Neutrophil (primary cell): ENCODE measurements at regions not wholly inside any gene's neighbourhood (a gene's known extent, or its start where the extent isn't known, plus 50 kb on each side); places are given as distances from the start of the nearest gene placed in this dataset.

Experiments
- H3K27ac ChIP-seq: fragments of 200-600 bp; sonication (generic); 2 replicates; pipeline ENCODE4 v1.5.1; 2016; ENCODE audit warnings: mild to moderate bottlenecking, moderate library complexity
- H3K27me3 ChIP-seq: fragments of 200-600 bp; sonication (generic); 2 replicates; pipeline ENCODE4 v1.6.0; 2016; ENCODE audit warnings: mild to moderate bottlenecking
- H3K36me3 ChIP-seq: fragments of 200-600 bp; sonication (generic); 2 replicates; pipeline ENCODE4 v1.5.1; 2017
- H3K4me1 ChIP-seq, 2 experiments: fragments of 200-600 bp in 1 of 2; sonication (generic) in 1 of 2; 1 replicate in 1 of 2; 2 replicates in 1 of 2; pipeline versions ENCODE4 v1.5.1 to v1.6.1; 2013 to 2016; ENCODE audit warnings: low read depth in 1 of 2, low read length in 1 of 2, mild to moderate bottlenecking in 1 of 2, moderate library complexity in 1 of 2; ENCODE audit not compliant: control insufficient read depth in 1 of 2, insufficient read depth in 1 of 2
- H3K4me3 ChIP-seq, 2 experiments: fragments of 200-600 bp in 1 of 2; sonication (generic) in 1 of 2; 1 replicate in 1 of 2; 2 replicates in 1 of 2; pipeline ENCODE4 v1.5.1; 2013 to 2016; ENCODE audit warnings: low read depth in 1 of 2, low read length in 1 of 2, mild to moderate bottlenecking in 1 of 2, moderate library complexity in 1 of 2
- H3K9me3 ChIP-seq: fragments of 200-600 bp; sonication (generic); 2 replicates; pipeline ENCODE4 v1.5.1; 2016
- CTCF ChIP-seq: fragments of 200-600 bp; sonication (generic); IDR thresholded peaks from 2 replicates; pipeline ENCODE4 v1.5.1; 2016; ENCODE audit warnings: antibody characterized with exemption

GRCh38 chr2:2868085-2868484, 509.5 kb downstream of the EIPR1 start:
- no peaks in the 10 kb centered on the region for H3K9me3 ChIP-seq
- no peaks in the 10 kb centered on the region for H3K36me3 ChIP-seq
- no peak overlapping the region for H3K27ac ChIP-seq
- TF ChIP-seq CTCF: no peak
- H3K4me1 ChIP-seq: no peaks in the 10 kb centered on the region
- no peaks in the 10 kb centered on the region for H3K27me3 ChIP-seq
- H3K4me3 ChIP-seq: no peak overlapping the region

GRCh38 chr2:2867397-2867979, 510.1 kb downstream of the EIPR1 start:
- H3K9me3 ChIP-seq: no peaks in the 10 kb centered on the region
- no peak for TF ChIP-seq CTCF
- H3K4me1 ChIP-seq: no peaks in the 10 kb centered on the region

GRCh38 chr2:2866459-2866858, 511.2 kb downstream of the EIPR1 start:
- Histone ChIP-seq H3K36me3 (no peaks in the 10 kb centered on the region), H3K4me3 (no peak overlapping the region), H3K27ac (no peak overlapping the region), H3K27me3 (no peaks in the 10 kb centered on the region), H3K4me1 (no peaks in the 10 kb centered on the region), H3K9me3 (no peaks in the 10 kb centered on the region)
- no peak for TF ChIP-seq CTCF

More at GRCh38 chr2:2867397-2867979, 510.1 kb downstream of the EIPR1 start:
- H3K36me3 ChIP-seq: no peaks in the 10 kb centered on the region
- H3K27ac ChIP-seq: no peak overlapping the region
- no peaks in the 10 kb centered on the region for H3K27me3 ChIP-seq
- H3K4me3 ChIP-seq: no peak overlapping the region

- Histone ChIP-seq H3K36me3 (no peaks in the 10 kb centered on the region), H3K27ac (no peak overlapping the region), H3K4me3 (no peak overlapping the region), H3K9me3 (no peaks in the 10 kb centered on the region), H3K27me3 (no peaks in the 10 kb centered on the region), H3K4me1 (no peaks in the 10 kb centered on the region)
- no peak for TF ChIP-seq CTCF
Measured at GRCh38 chr2:2862386-2862785, 515.2 kb downstream of the EIPR1 start.

- no peaks in the 10 kb centered on the region for H3K9me3 ChIP-seq
- no peak overlapping the region for H3K4me3 ChIP-seq
- H3K27ac ChIP-seq: no peak overlapping the region
- H3K27me3 ChIP-seq: no peaks in the 10 kb centered on the region
- H3K4me1 ChIP-seq: no peaks in the 10 kb centered on the region
- H3K36me3 ChIP-seq: no peaks in the 10 kb centered on the region
- no peak for TF ChIP-seq CTCF
Measured at GRCh38 chr2:2861666-2862240, 515.9 kb downstream of the EIPR1 start.
